GM19043 (cell line): ENCODE measurements at regions not wholly inside any gene's neighbourhood (a gene's known extent, or its start where the extent isn't known, plus 50 kb on each side); places are given as distances from the start of the nearest gene placed in this dataset.
"Not testable (repeated sequence)": the region's sequence is repeated elsewhere in the genome, so short reads cannot be mapped to it uniquely, and the experiment has no call there.

Experiments
- ATAC-seq: cut with Tn5 transposase; IDR thresholded peaks from one replicate; pipeline ENCODE4 v1.9.1; 2021; ENCODE audit warnings: low read depth; ENCODE audit not compliant: unreplicated experiment

- peak; percentile 100 for ATAC-seq
These were observed 69.4 kb upstream of the EVL start for GRCh38 chr14:99995700-99996356.

GRCh38 chr14:99996951-99997571, 68.2 kb upstream of the EVL start:
- no peak for ATAC-seq

GRCh38 chr14:100000398-100000797, 64.8 kb upstream of the EVL start:
- not testable (repeated sequence) for ATAC-seq

DNA sequence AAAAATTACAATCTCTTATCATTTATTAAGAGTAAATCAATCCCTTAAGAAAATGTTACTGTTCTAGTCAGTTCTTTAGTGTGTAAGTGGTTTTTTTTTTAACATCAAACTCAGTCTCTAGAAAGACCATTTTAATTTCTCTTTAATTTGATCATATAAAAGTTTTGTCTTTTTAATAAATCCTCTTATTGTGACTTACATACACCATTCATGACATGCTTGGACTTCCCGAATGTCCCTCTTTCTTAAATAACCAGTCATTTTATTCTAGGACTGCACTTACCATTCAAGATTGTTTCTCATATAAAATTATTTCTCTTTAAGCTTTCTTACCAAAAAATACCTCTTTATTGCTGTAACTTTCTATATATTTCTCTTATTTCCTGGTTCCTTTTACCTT, 60.8 kb upstream of the EVL start:
- no peak for ATAC-seq

GRCh38 chr14:100007254-100007653, 58.0 kb upstream of the EVL start:
- ATAC-seq, result no peak

GRCh38 chr14:100009802-100010201, 55.4 kb upstream of the EVL start:
- not testable (repeated sequence) for ATAC-seq

DNA sequence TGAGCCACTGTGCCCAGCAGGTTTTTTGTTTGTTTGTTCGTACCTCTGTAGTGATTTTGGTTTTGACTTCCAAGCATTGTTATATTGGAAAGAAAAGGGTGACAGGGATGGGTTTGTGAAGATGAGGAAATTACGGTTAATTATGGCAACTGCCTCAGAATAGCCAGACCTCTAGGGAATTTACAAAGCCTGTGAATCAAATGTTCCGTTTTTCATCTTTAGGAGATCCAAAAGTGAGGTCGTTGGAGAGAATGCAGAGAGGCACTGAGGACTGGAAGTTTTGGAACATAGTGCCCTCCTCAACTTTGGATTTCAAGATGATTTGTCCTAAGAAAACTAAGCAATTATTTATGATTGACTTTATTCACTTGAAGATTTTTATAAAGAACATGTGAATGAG, 54.5 kb upstream of the EVL start:
- ATAC-seq, result no peak

- no peak for ATAC-seq
These were observed 53.4 kb upstream of the EVL start for GRCh38 chr14:100011628-100012325.

- ATAC-seq, result no peak
These were observed 52.5 kb upstream of the EVL start for GRCh38 chr14:100012478-100013327.

GRCh38 chr14:100015251-100015655, 50.0 kb upstream of the EVL start:
- ATAC-seq, result peak; percentile 81
